ENCODE measurements at regions not wholly inside any gene's neighbourhood (a gene's known extent, or its start where the extent isn't known, plus 50 kb on each side); places are given as distances from the start of the nearest gene placed in this dataset.
A peak's percentile ranks its signal among the peaks of the same experiment; 100 is the strongest.
"Not testable (repeated sequence)": the region's sequence is repeated elsewhere in the genome, so short reads cannot be mapped to it uniquely, and the experiment has no call there.

DNA sequence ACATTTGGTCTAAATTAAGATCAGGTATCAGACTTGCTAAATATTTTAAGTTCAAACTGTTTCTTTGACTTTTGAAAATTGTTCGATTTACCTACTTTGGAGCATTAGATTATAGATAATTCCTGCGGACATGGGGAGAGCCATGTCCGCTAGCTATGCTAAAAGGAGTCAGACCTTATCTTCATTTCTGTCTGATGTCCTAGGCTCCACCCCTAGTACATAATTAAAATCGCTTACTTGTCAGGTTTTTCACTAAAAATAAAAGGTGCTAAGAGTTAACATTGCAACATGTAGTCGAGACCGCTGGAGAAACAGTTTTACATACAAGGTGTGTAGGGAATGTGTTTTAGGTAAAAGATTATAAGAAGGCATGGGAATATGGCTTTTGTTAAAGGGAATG, 71.9 kb upstream of the EPS8L3 start:
- not testable (repeated sequence) for H3K4me3 Mint-ChIP-seq

GRCh38 chr1:109834951-109835350, 71.2 kb upstream of the EPS8L3 start:
- no peak for ATAC-seq
- Mint-ChIP-seq H3K27me3 (peaks cover 8% of the 10 kb centered on the region), H3K4me3 (no peak overlapping the region), H3K36me3 (peaks cover 15% of the 10 kb centered on the region), H3K9me3 (peaks cover 6% of the 10 kb centered on the region), H3K27ac (no peak overlapping the region), H3K4me1 (no peaks in the 10 kb centered on the region)

More for the DNA sequence above, 71.9 kb upstream of the EPS8L3 start:
- H3K9me3 Mint-ChIP-seq, H3K27ac Mint-ChIP-seq, H3K27me3 Mint-ChIP-seq, ATAC-seq, H3K4me1 Mint-ChIP-seq: not testable (repeated sequence)
- H3K36me3 Mint-ChIP-seq, result peaks cover 15% of the 10 kb centered on the region

DNA sequence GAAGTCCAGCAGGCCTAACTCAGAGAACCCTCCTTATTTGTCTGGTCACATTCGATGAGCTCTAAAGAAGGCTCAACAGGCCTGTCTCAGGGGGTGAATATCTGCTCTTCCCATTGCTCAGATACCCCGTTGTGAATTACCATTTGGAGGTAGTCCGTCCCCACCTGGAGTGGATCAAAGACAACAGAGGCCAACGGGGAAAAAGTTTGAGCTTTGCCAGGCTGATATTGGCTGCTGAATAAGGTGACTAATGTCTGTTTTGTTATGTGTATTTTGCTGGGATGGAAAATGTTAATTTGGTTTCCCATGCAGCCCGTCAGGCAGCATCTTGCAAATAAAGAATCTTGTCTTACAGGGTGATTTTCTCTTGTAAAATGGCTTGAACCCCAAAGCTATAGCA, 69.2 kb upstream of the EPS8L3 start:
- Mint-ChIP-seq H3K27me3 (peaks cover 8% of the 10 kb centered on the region), H3K4me3 (no peak overlapping the region), H3K9me3 (peaks cover 6% of the 10 kb centered on the region), H3K27ac (no peak overlapping the region), H3K4me1 (no peaks in the 10 kb centered on the region), H3K36me3 (peaks cover 15% of the 10 kb centered on the region)
- no peak for ATAC-seq

- Mint-ChIP-seq H3K36me3 (peaks cover 9% of the 10 kb centered on the region), H3K27me3 (peaks cover 8% of the 10 kb centered on the region), H3K27ac (no peak overlapping the region), H3K9me3 (peaks cover 2% of the 10 kb centered on the region), H3K4me3 (no peak overlapping the region), H3K4me1 (peaks cover 21% of the 10 kb centered on the region)
- ATAC-seq, result no peak
These were observed 65.2 kb upstream of the EPS8L3 start for GRCh38 chr1:109828756-109829505.

DNA sequence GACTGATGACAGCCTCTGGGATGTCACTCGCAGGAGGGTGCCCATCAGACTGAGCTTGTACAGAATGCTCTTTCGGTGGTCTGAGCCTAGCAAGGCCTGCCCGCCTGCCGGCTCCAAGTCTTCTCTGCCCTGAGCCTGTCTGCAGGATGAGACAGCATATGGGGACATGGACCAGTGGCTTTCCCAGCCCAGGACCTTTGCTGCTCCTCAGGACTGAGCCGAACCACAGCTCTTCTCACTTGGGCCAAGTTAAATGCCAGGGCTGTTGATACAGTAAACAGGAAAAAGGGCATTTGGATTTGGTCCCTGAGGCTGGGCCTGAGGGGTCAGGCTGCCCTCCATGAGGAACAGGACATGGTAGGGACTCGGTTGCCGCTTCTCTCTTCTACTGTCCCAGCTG, 64.3 kb upstream of the EPS8L3 start:
- peaks cover 9% of the 10 kb centered on the region for H3K36me3 Mint-ChIP-seq
- peaks cover 8% of the 10 kb centered on the region for H3K27me3 Mint-ChIP-seq
- no peak overlapping the region for H3K27ac Mint-ChIP-seq
- H3K9me3 Mint-ChIP-seq, result peaks cover 2% of the 10 kb centered on the region
- ATAC-seq, result no peak
- H3K4me3 Mint-ChIP-seq, result no peak overlapping the region
- peaks cover 28% of the 10 kb centered on the region for H3K4me1 Mint-ChIP-seq

DNA sequence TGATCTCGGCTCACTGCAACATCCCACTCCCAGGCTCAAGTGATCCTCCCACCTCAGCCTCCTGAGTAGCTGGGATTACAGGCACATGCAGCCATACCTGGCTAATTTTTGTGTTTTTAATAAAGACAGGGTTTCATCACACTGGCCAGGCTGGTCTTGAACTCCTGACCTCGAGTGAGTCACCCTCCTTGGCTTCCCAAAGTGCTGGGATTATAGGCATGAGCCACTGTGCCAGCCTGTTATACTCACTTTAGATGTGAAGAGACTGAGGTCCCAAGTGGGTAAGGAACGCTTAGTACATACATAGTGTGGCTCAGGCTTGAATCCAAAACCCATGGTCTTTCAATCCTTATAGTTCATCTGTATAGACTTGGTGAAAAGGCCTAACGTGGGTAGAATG, 63.7 kb upstream of the EPS8L3 start:
- H3K4me3 Mint-ChIP-seq, result no peak overlapping the region

DNA sequence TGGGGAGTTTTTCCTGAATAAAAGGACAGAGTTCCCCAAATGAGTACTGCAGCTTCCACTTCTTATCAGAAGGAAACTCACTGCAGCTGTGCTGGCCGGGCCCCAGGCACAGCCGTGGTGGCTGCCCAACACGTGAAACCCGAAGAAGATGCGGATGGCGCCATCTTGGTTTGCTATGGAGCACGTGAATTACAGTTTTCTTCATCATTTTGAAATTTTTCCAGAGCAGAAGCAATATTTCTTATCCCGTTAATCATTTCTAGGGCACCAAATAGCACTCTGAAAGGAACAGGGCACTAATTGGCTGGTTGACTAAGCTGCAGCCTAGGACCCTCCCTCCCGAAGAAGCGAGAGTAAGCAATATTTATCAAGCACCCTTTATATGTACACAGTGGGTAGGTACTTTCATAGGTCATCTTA, 63.2 kb upstream of the EPS8L3 start:
- no peaks in the 10 kb centered on the region for H3K9me3 Mint-ChIP-seq
- peaks cover 34% of the 10 kb centered on the region for H3K4me1 Mint-ChIP-seq
- H3K27me3 Mint-ChIP-seq, result peaks cover 8% of the 10 kb centered on the region
- H3K4me3 Mint-ChIP-seq, result no peak overlapping the region
- H3K27ac Mint-ChIP-seq, result no peak overlapping the region
- H3K36me3 Mint-ChIP-seq, result no peaks in the 10 kb centered on the region
- no peak for ATAC-seq

More for the DNA sequence above, 63.7 kb upstream of the EPS8L3 start:
- H3K27me3 Mint-ChIP-seq, result peaks cover 8% of the 10 kb centered on the region
- no peaks in the 10 kb centered on the region for H3K9me3 Mint-ChIP-seq
- peaks cover 34% of the 10 kb centered on the region for H3K4me1 Mint-ChIP-seq
- H3K36me3 Mint-ChIP-seq, result peaks cover 5% of the 10 kb centered on the region
- ATAC-seq, result no peak
- H3K27ac Mint-ChIP-seq, result no peak overlapping the region

DNA sequence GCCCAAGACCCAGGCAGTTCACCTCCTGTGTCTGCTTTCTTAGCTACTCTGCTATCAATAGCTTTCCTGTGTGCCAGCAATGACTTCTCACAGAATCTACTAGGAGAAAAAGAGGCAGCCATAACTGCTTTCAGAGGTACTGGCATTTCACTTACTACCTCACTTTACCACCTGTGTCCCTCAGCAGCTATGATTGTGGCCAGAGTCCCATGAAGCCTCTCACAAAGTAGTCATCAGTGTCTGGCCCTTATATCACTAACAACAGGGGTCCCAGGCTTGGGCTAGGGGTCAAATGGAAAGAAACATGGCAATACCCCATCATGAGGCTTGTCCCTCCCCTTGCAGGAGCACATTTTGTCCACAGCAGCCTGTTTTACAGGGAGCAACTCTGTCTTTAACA, 62.7 kb upstream of the EPS8L3 start:
- H3K27ac Mint-ChIP-seq, result peak overlapping the region; percentile 15
- no peak for ATAC-seq
- no peaks in the 10 kb centered on the region for H3K36me3 Mint-ChIP-seq
- H3K27me3 Mint-ChIP-seq, result peaks cover 8% of the 10 kb centered on the region
- no peak overlapping the region for H3K4me3 Mint-ChIP-seq
- H3K9me3 Mint-ChIP-seq, result no peaks in the 10 kb centered on the region
- peaks cover 34% of the 10 kb centered on the region for H3K4me1 Mint-ChIP-seq

GRCh38 chr1:109824349-109825115, 60.8 kb upstream of the EPS8L3 start:
- no peaks in the 10 kb centered on the region for H3K9me3 Mint-ChIP-seq
- H3K36me3 Mint-ChIP-seq, result no peaks in the 10 kb centered on the region
- no peaks in the 10 kb centered on the region for H3K27me3 Mint-ChIP-seq
- ATAC-seq, result no peak
- H3K4me1 Mint-ChIP-seq, result peaks cover 40% of the 10 kb centered on the region
- H3K4me3 Mint-ChIP-seq, result no peak overlapping the region
- peak overlapping the region; percentile 18 for H3K27ac Mint-ChIP-seq

DNA sequence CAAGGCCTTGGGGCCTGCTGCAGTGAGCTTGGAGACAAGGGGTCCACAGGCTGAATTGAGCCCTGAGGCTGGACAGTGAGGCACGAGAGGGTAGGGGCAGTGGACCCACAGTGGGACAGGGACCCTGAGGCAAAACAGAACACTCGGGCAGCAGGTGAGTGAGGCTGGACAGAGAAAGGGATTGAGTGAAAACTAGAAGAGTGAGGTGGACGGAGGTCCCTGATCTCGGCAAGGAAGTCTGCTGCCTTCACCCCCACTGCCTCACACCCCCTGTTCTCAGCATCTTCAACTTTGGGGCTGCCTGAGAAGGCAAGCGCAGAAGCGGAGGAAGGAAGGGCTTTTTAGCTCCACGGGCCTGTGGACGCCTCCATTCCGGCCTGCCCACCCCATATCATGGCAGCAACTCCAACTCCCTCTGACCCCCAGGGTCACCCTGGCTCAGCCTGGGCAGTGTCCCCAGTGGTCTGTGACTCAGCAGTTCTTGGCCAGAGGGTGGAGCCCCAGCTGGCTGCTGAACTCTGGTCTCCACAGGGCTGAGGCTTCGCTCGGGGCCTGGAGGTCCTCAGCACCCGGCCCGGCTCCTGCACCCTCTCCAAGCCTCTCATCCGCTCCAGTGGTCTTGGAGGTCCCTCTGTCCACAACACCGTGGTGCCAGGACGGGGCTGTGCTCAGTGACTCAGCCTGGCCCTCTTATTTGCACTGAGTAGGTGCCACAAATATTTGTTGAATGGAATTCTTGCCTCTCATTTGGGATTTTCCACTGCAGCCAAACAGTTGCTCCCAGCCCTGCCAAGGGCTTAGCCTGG, 60.0 kb upstream of the EPS8L3 start:
- no peaks in the 10 kb centered on the region for H3K36me3 Mint-ChIP-seq
- no peak for ATAC-seq
- H3K27ac Mint-ChIP-seq, result peak overlapping the region; percentile 59
- H3K27me3 Mint-ChIP-seq, result no peaks in the 10 kb centered on the region
- no peaks in the 10 kb centered on the region for H3K9me3 Mint-ChIP-seq
- peaks cover 40% of the 10 kb centered on the region for H3K4me1 Mint-ChIP-seq
- H3K4me3 Mint-ChIP-seq, result no peak overlapping the region

GRCh38 chr1:109822749-109823542, 59.2 kb upstream of the EPS8L3 start:
- peak; percentile 22 for ATAC-seq
- no peaks in the 10 kb centered on the region for H3K27me3 Mint-ChIP-seq
- H3K4me1 Mint-ChIP-seq, result peaks cover 41% of the 10 kb centered on the region
- no peaks in the 10 kb centered on the region for H3K36me3 Mint-ChIP-seq
- peak overlapping the region; percentile 59 for H3K27ac Mint-ChIP-seq
- no peak overlapping the region for H3K4me3 Mint-ChIP-seq
- H3K9me3 Mint-ChIP-seq, result no peaks in the 10 kb centered on the region

DNA sequence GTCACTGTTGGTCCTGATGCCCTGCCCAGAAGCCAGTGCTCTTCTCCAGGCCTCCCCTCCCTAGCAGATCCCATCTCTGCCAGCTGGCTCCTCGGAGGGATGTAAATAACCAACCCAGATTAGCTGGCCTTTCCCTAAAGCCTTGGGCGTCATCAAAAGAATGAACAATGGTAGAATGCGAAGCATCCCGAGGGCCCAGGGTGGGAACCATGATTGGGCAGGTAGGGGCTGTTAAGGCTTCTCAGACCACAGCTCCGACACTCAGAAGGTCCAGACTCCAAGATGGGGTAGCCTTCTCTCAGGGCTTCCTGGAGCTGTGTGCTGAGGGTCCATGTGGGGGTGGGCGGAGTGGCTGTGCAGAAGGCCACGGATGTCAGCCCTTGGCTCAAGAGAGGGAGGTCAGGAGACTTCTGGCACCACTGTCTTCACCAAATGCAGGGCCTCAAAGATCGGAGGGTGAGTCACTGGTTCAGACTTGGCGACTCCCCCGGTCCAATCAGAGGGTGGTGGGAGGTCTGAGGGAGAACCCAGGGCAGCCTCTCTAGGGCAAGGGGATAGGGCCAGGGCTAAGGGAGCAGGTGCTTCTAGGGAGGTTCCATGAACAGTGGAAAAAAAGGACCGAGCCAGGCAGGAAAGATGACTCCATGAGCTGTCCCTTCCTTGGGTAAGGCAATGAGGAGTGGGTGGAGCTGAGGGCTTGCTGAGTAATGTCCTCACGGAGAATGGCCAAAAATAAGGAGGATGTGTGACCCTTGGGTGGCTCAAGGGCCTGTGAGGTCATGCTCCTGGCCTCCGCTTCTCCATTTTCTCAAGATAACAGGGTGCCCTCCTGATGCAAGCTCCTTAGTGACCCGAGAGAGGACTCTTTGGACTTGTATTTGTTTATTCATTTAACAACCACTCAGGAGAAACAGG, 58.4 kb upstream of the EPS8L3 start:
- no peak for ATAC-seq
- Mint-ChIP-seq H3K4me3 (no peak overlapping the region), H3K27ac (no peak overlapping the region), H3K9me3 (no peaks in the 10 kb centered on the region), H3K4me1 (peaks cover 49% of the 10 kb centered on the region), H3K36me3 (no peaks in the 10 kb centered on the region), H3K27me3 (no peaks in the 10 kb centered on the region)

GRCh38 chr1:109821221-109821669, 57.5 kb upstream of the EPS8L3 start:
- Mint-ChIP-seq H3K27me3 (no peaks in the 10 kb centered on the region), H3K9me3 (no peaks in the 10 kb centered on the region), H3K36me3 (no peaks in the 10 kb centered on the region), H3K4me1 (peaks cover 51% of the 10 kb centered on the region), H3K27ac (no peak overlapping the region), H3K4me3 (no peak overlapping the region)
- ATAC-seq, result no peak

DNA sequence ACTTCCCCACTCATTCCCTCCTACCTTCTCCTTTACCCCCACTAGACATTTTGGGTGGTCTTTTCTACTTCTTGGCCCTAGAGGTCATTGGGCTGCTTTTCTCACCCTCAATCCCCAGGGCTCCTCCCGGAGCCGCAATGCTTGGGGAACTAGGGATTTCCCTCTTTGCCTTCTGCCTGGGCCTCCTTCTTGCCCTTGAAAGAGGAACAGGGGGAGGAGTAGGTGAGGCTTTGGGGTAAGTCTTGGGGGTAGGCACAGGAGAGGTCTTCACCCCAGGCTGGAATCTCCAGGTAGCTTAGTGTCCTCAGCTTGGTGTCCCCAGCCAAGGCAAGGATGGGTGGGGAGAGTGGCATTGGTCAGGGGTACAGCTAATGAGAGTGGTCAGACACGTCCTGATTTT, 56.2 kb upstream of the EPS8L3 start:
- Mint-ChIP-seq H3K4me1 (peaks cover 55% of the 10 kb centered on the region), H3K27ac (no peak overlapping the region), H3K4me3 (no peak overlapping the region), H3K9me3 (no peaks in the 10 kb centered on the region), H3K27me3 (no peaks in the 10 kb centered on the region), H3K36me3 (no peaks in the 10 kb centered on the region)
- no peak for ATAC-seq

All from stimulated activated memory B cell treated with anti-CD40 and anti-IgM and Interleukin-4, amounts not matched to agents 10 μg/mL and 1 μg/mL and 100 μg/mL, for 72 hours (primary cell).